Tibial artery (tissue), 4 donors: ENCODE measurements at regions not wholly inside any gene's neighbourhood (a gene's known extent, or its start where the extent isn't known, plus 50 kb on each side); places are given as distances from the start of the nearest gene placed in this dataset.

ENCODE experiments used
- DNase-seq, 2 donors: peaks; one replicate each; pipeline ENCODE4 v3.0.0-alpha.2; 2019
- H3K27ac ChIP-seq, 2 donors: fragments of 200-600 bp; sonication (generic) in 1 of 2; 1 replicate in 1 of 2; 2 replicates in 1 of 2; pipeline ENCODE4 v1.5.1; 2018 to 2019; ENCODE audit warnings: mild to moderate bottlenecking in 1 of 2
- H3K27me3 ChIP-seq, 2 donors: fragments of 200-600 bp; sonication (generic) in 1 of 2; one replicate each; pipeline versions ENCODE4 v1.5.1 to v1.6.0; 2016 to 2019
- H3K36me3 ChIP-seq, 3 donors: fragments of 200-600 bp; sonication (generic) in 2 of 3; one replicate each; pipeline ENCODE4 v1.5.1; 2016 to 2019; ENCODE audit warnings: mild to moderate bottlenecking in 2 of 3
- H3K4me1 ChIP-seq, 4 donors: fragments of 200-600 bp; sonication (generic) in 2 of 4; 1 replicate in 3 of 4; 2 replicates in 1 of 4; pipeline ENCODE4 v1.5.1; 2016 to 2019
- H3K4me3 ChIP-seq, 2 donors: fragments of 200-600 bp; sonication (generic) in 1 of 2; 1 replicate in 1 of 2; 2 replicates in 1 of 2; pipeline ENCODE4 v1.5.1; 2018 to 2019; ENCODE audit warnings: mild to moderate bottlenecking in 2 of 2
- H3K9me3 ChIP-seq, 3 donors: fragments of 200-600 bp; sonication (generic) in 1 of 3; one replicate each; pipeline ENCODE4 v1.5.1; 2016 to 2019
- intact Hi-C: fragments of 100-400 bp; cut with DNase I; formaldehyde crosslinking; loops from one replicate; pipeline ENCODE4 v1.15.0; 2023; ENCODE audit warnings: low total_unique reads
- TF ChIP-seq, protein P1 (sequence below), 2 experiments: fragments of 200-600 bp in 1 of 2; fragments of 450-650 bp in 1 of 2; IDR thresholded peaks; one replicate each; pipeline ENCODE4 v1.5.1; 2017 to 2019; ENCODE audit warnings: antibody characterized with exemption in 2 of 2, mild to moderate bottlenecking in 1 of 2, moderate library complexity in 1 of 2

DNA sequence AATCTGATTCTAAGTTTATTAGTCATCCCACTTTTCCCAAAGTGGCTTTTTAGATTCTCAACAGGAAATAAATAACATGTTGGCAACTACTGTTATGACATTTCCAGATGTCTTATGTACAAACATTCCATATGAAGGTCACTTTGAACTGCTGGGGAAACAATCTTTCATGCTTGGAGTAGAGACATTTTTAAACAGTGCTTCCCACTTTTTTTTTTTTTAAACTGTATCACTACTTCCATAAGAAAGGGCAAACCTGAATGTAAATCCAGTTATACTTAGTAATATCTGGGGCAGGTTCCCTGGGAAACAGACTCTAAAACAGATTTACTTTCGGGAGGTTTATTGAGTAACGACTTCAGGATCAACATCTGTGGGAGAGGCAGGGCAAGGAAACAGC, 473.8 kb downstream of the TAFA4 start:
- intact Hi-C loops: no loop called here
- TF ChIP-seq, protein P1, sequence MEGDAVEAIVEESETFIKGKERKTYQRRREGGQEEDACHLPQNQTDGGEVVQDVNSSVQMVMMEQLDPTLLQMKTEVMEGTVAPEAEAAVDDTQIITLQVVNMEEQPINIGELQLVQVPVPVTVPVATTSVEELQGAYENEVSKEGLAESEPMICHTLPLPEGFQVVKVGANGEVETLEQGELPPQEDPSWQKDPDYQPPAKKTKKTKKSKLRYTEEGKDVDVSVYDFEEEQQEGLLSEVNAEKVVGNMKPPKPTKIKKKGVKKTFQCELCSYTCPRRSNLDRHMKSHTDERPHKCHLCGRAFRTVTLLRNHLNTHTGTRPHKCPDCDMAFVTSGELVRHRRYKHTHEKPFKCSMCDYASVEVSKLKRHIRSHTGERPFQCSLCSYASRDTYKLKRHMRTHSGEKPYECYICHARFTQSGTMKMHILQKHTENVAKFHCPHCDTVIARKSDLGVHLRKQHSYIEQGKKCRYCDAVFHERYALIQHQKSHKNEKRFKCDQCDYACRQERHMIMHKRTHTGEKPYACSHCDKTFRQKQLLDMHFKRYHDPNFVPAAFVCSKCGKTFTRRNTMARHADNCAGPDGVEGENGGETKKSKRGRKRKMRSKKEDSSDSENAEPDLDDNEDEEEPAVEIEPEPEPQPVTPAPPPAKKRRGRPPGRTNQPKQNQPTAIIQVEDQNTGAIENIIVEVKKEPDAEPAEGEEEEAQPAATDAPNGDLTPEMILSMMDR (IDR thresholded peaks at IDR 0.05): no peak
- H3K36me3 ChIP-seq: no peaks in the 10 kb centered on the region
- no peak for DNase-seq
- H3K4me1 ChIP-seq: peaks cover 0 to 20% (median 8%) of the 10 kb centered on the region in 4 donors
- no peaks in the 10 kb centered on the region for H3K9me3 ChIP-seq
- H3K4me3 ChIP-seq: no peak overlapping the region
- no peaks in the 10 kb centered on the region for H3K27me3 ChIP-seq
- no peak overlapping the region for H3K27ac ChIP-seq

DNA sequence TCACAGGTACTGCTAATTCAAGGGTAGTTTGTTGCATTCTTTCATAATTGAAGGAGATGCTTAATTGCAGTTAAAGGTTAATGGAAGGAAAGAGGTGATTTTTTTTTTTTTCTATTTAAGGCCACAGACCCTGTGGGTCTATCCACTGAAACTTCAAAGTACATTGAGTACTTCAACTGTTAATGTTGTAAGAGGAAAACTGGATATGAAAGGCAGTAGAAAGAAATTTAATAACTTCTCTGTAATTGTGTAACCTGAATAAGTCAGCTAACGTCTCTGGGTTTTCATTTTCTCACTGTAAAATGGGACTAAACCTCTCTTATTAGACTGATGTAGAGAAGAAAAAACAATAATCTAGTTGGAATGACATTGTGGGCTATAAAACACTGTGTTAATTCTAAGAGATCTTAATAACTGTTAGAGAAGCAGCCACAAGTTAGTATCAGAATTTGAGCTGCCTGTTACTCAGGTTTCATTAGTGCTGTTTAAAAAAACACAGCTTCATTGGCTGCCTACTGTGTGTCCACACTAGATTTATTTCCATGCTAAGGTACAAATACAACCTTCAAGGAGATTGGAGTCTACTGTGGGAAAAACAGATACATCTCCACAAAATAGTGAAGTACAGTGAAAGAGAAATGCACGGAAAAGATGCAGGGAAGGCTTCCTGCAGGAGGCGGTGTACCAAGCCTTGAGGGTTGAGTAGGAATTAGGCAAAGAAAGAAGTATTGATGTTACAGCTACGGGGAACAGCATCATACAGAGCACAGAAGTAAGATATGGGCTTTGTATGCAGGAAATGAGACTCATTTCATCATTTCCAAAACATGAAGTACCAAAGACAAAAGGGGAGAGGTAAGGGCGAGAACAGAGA, 483.6 kb downstream of the TAFA4 start:
- TF ChIP-seq, protein P1 (IDR thresholded peaks at IDR 0.05): no peak
- Histone ChIP-seq H3K27ac (no peak overlapping the region), H3K4me3 (no peak overlapping the region), H3K9me3 (no peaks in the 10 kb centered on the region), H3K36me3 (no peaks in the 10 kb centered on the region), H3K27me3 (no peaks in the 10 kb centered on the region), H3K4me1 (no peaks in the 10 kb centered on the region)
- DNase-seq: no peak
- intact Hi-C loops: no loop called here

DNA sequence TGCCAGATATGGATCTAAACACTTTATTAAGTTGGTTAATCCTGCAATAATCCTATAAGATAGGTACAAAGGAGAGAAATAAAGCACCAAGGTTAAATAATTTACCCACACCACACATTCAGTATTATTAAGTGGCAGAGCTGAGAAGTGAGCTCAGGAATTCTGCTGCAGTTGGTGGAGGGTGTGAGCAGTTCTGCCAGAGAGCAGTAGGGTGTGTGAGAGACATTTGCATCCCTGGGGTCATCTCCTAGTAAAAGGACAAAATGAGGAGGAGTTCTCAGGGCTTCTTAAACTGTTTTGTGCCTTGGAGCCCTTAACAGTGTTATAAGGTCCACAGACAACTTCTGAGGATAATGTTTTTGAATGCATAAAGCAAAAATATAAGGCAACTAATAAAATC, 484.5 kb downstream of the TAFA4 start:
- no peaks in the 10 kb centered on the region for H3K9me3 ChIP-seq
- TF ChIP-seq, protein P1 (IDR thresholded peaks at IDR 0.05): no peak
- no peak overlapping the region for H3K4me3 ChIP-seq
- H3K27ac ChIP-seq: no peak overlapping the region
- no peaks in the 10 kb centered on the region for H3K36me3 ChIP-seq
- intact Hi-C loops: no loop called here
- no peaks in the 10 kb centered on the region for H3K27me3 ChIP-seq
- DNase-seq: no peak
- no peaks in the 10 kb centered on the region for H3K4me1 ChIP-seq

DNA sequence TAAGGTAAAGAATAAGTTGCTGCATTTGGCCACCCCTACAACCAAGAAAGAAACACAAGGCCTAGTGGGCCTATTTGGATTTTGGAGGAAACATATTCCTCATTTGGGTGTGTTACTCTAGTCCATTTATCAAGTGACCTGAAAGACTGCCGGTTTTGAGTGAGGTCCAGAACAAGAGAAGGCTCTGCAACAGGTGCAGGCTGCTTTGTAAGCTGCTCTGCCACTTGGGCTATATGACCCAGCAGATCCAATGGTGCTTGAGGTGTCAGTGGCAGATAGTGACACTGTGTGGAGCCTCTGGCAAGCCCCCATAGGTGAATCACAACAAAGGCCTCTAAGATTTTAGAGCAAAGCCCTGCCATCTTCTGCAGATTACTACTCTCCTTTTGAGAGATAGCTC, 491.3 kb downstream of the TAFA4 start:
- TF ChIP-seq, protein P1 (IDR thresholded peaks at IDR 0.05): no peak
- no peak for DNase-seq
- Histone ChIP-seq H3K27ac (no peak overlapping the region), H3K27me3 (no peaks in the 10 kb centered on the region), H3K36me3 (no peaks in the 10 kb centered on the region), H3K4me3 (no peak overlapping the region), H3K4me1 (no peaks in the 10 kb centered on the region), H3K9me3 (no peaks in the 10 kb centered on the region)
- intact Hi-C loops: no loop called here

DNA sequence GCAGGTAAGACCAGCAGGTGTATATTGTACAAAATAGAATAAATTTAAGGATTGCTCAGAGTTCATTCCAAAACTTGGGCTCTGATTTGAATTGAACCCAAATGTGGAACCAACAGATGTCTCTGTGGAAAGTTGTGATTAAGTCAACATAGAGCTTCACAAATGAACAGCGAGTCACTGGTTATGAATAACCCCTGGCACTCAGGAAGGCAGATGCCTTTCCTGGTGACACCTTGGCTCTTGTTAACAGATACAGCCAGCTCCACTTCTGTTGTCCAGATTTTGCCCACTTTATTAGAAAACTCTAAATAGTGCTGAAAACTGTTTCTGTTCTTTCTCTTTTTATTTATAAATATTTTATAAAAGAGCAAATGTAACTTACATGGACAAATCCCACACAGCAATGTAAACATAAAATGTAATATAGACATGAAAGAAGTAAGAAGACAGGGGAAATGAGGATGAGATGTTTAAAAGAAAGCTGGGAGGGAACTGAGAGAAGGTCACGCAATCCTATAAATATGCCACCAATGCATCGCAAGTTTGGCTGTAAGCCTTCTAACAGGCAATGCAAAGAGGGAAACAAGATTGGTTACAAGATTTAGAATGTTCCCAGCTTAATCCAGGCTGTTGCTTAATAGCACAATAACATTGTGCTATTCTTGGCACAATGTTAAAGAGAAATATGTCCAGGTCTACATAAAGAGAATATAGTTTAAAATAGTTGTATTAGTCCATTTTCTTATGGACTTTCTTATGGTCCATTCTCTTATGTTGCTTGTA, 495.5 kb downstream of the TAFA4 start:
- H3K27ac ChIP-seq: no peak overlapping the region
- TF ChIP-seq, protein P1 (IDR thresholded peaks at IDR 0.05): no peak

More for the DNA sequence above, 495.5 kb downstream of the TAFA4 start:
- intact Hi-C loops: no loop called here
- H3K9me3 ChIP-seq: no peaks in the 10 kb centered on the region
- no peak overlapping the region for H3K4me3 ChIP-seq
- no peak for DNase-seq
- H3K4me1 ChIP-seq: no peaks in the 10 kb centered on the region
- no peaks in the 10 kb centered on the region for H3K36me3 ChIP-seq
- H3K27me3 ChIP-seq: no peaks in the 10 kb centered on the region
